ENCODE measurements at regions not wholly inside any gene's neighbourhood (a gene's known extent, or its start where the extent isn't known, plus 50 kb on each side); places are given as distances from the start of the nearest gene placed in this dataset.

GRCh38 chr4:188374871-188375270 lies 235.6 kb downstream of the TRIML1 start:
- TF ChIP-seq CTCF (IDR thresholded peaks at IDR 0.05) = no peak
- TF ChIP-seq POLR2A (IDR thresholded peaks at IDR 0.05) = no peak
- no peak for TF ChIP-seq POLR2AphosphoS5 (IDR thresholded peaks at IDR 0.05)
